ENCODE measurements at regions not wholly inside any gene's neighbourhood (a gene's known extent, or its start where the extent isn't known, plus 50 kb on each side); places are given as distances from the start of the nearest gene placed in this dataset.

GRCh38 chr13:34833562-34834182 lies 108.4 kb upstream of the NBEA start:
- Histone ChIP-seq H4K20me1 (ENCODE audit: insufficient read depth, low read length) (no peaks in the 10 kb centered on the region), H3K4me2 (replicated peaks; ENCODE audit: extremely low read depth, low read length, poor library complexity, severe bottlenecking) (no peak overlapping the region), H3K27me3 (ENCODE audit: control insufficient read depth in 2 of 2, insufficient read depth in 2 of 2, low read length in 2 of 2) (no peaks in the 10 kb centered on the region), H3K4me3 (replicated peaks in 1 of 3; ENCODE audit: low read depth in 2 of 3, low read length in 3 of 3) (no peak overlapping the region), H3K9ac (ENCODE audit: insufficient read depth, low read length, poor library complexity, severe bottlenecking) (no peak overlapping the region), H3K27ac (ENCODE audit: low read depth in 1 of 2, low read length in 2 of 2) (no peak overlapping the region), H3K9me3 (replicated peaks in 1 of 2; ENCODE audit: control insufficient read depth in 1 of 2, insufficient read depth in 1 of 2, low read length in 2 of 2) (peaks cover 10 to 12% of the 10 kb centered on the region in 2 donors), H3K36me3 (replicated peaks in 1 of 2; ENCODE audit: control insufficient read depth in 1 of 2, insufficient read depth in 2 of 2, low read length in 2 of 2) (no peaks in the 10 kb centered on the region), H3K4me1 (ENCODE audit: control insufficient read depth in 1 of 2, insufficient read depth in 2 of 2, low read length in 2 of 2) (no peaks in the 10 kb centered on the region), H2AFZ (ENCODE audit: insufficient read depth, low read depth, low read length, poor library complexity, severe bottlenecking) (no peak overlapping the region), H3K79me2 (ENCODE audit: insufficient read depth, low read length) (no peaks in the 10 kb centered on the region)
- peaks cover 1 to 25% (median 4%) of the 10 kb centered on the region in 7 donors for H3K9me3 Mint-ChIP-seq
- no peak overlapping the region for H3K4me3 Mint-ChIP-seq
- H3K27ac Mint-ChIP-seq: no peak overlapping the region
- H3K36me3 Mint-ChIP-seq: no peaks in the 10 kb centered on the region
- no peaks in the 10 kb centered on the region for H3K4me1 Mint-ChIP-seq
- no peak for TF ChIP-seq CTCF (IDR thresholded peaks at IDR 0.05)
- 13% methylated on average over 4 of the region's 6 CpGs for WGBS (ENCODE audit: insufficient coverage)
- DNase-seq: no peak
- peaks cover 0 to 2% (median 0%) of the 10 kb centered on the region in 3 donors for H3K27me3 Mint-ChIP-seq (ENCODE audit: low read depth in 3 of 3)
- intact Hi-C loops (cut with micrococcal nuclease): no loop called here

GRCh38 chr13:34842466-34842865 lies 99.6 kb upstream of the NBEA start:
- no peak for DNase-seq
- H3K4me1 ChIP-seq (ENCODE audit: control insufficient read depth in 1 of 2, insufficient read depth in 2 of 2, low read length in 2 of 2): no peaks in the 10 kb centered on the region
- no peaks in the 10 kb centered on the region for H4K20me1 ChIP-seq (ENCODE audit: insufficient read depth, low read length)
- no peaks in the 10 kb centered on the region for H3K4me1 Mint-ChIP-seq
- H3K4me3 Mint-ChIP-seq: no peak overlapping the region
- H3K9me3 Mint-ChIP-seq: peaks cover 0 to 9% (median under 1%) of the 10 kb centered on the region in 7 donors
- no peaks in the 10 kb centered on the region for H3K36me3 ChIP-seq (replicated peaks in 1 of 2; ENCODE audit: control insufficient read depth in 1 of 2, insufficient read depth in 2 of 2, low read length in 2 of 2)
- TF ChIP-seq CTCF (IDR thresholded peaks at IDR 0.05): no peak
- H3K36me3 Mint-ChIP-seq: no peaks in the 10 kb centered on the region
- no peak overlapping the region for H2AFZ ChIP-seq (ENCODE audit: insufficient read depth, low read depth, low read length, poor library complexity, severe bottlenecking)
- H3K27ac Mint-ChIP-seq: no peak overlapping the region
- H3K79me2 ChIP-seq (ENCODE audit: insufficient read depth, low read length): no peaks in the 10 kb centered on the region
- intact Hi-C loops (cut with micrococcal nuclease): no loop called here
- no peak overlapping the region for H3K27ac ChIP-seq (ENCODE audit: low read depth in 1 of 2, low read length in 2 of 2)
- H3K27me3 Mint-ChIP-seq (ENCODE audit: low read depth in 3 of 3): no peaks in the 10 kb centered on the region
- H3K27me3 ChIP-seq (ENCODE audit: control insufficient read depth in 2 of 2, insufficient read depth in 2 of 2, low read length in 2 of 2): no peaks in the 10 kb centered on the region
- WGBS (ENCODE audit: insufficient coverage): 0% methylated on average over 1 of the region's 3 CpGs
- no peak overlapping the region for H3K4me3 ChIP-seq (replicated peaks in 1 of 3; ENCODE audit: low read depth in 2 of 3, low read length in 3 of 3)
- no peak overlapping the region for H3K4me2 ChIP-seq (replicated peaks; ENCODE audit: extremely low read depth, low read length, poor library complexity, severe bottlenecking)
- H3K9me3 ChIP-seq (replicated peaks in 1 of 2; ENCODE audit: control insufficient read depth in 1 of 2, insufficient read depth in 1 of 2, low read length in 2 of 2): no peaks in the 10 kb centered on the region
- no peak overlapping the region for H3K9ac ChIP-seq (ENCODE audit: insufficient read depth, low read length, poor library complexity, severe bottlenecking)
